ENCODE measurements at regions not wholly inside any gene's neighbourhood (a gene's known extent, or its start where the extent isn't known, plus 50 kb on each side); places are given as distances from the start of the nearest gene placed in this dataset.

DNA sequence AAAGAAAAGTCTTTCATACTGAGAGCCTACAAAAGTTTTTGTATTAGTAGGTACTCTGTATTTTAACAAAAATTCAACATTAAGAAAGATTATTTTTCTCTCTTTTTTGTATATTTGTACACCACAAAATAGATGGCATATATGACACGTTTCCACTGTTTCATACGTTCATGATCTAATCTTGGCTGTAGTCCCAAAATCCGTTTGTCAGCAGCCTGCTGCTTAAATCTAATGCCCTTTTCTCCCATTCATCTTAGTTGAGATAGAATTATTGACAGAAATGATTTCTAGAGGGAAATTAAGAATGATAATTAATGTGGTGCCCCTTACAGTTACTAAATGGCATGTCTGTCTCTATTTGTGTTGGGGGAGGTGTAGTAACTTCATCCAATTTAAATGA lies 140.7 kb upstream of the NOVA1 start:
- TF ChIP-seq POLR2AphosphoS5 (IDR thresholded peaks at IDR 0.05; ENCODE audit: borderline replicate concordance, low read depth, low read length) (no peak), EZH2 (IDR thresholded peaks at IDR 0.05) (no peak), FOXP2 (optimal IDR thresholded peaks at IDR 0.05; ENCODE audit: control extremely low read depth, extremely low read length, insufficient read depth) (no peak)
